ENCODE measurements at regions not wholly inside any gene's neighbourhood (a gene's known extent, or its start where the extent isn't known, plus 50 kb on each side); places are given as distances from the start of the nearest gene placed in this dataset.

DNA sequence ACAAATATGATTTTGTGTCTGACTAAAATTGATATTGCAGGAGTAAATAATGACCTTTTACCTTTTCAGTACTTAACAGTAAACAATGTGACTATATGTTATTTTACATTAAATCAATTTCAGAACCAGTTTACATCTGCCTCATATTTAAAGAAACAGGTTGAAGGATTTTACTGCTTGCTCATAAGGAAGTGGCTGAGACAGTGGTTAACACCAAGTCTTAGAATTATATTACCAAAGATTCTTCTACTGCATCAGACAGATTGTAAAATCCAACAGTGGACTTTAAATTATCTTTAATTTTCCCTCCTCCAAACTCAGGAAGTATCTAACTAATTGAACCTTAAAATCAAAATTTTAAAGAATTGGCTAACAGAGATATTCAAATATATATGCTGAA lies 1929.9 kb downstream of the PCDH9 start:
- TF ChIP-seq CTCF (conservative IDR thresholded peaks at IDR 0.05; ENCODE audit: low read length) (no peak), EZH2phosphoT487 (IDR thresholded peaks at IDR 0.05; ENCODE audit: borderline replicate concordance) (no peak)

Measured in Loucy (cell line).